LoVo (cell line): ENCODE measurements at regions not wholly inside any gene's neighbourhood (a gene's known extent, or its start where the extent isn't known, plus 50 kb on each side); places are given as distances from the start of the nearest gene placed in this dataset.
A peak's percentile ranks its signal among the peaks of the same experiment; 100 is the strongest.
"Not testable (repeated sequence)": the region's sequence is repeated elsewhere in the genome, so short reads cannot be mapped to it uniquely, and the experiment has no call there.

Source experiments
- DNase-seq: peaks from one replicate; pipeline ENCODE4 v3.0.0-alpha.2; 2016; ENCODE audit warnings: low spot score

- DNase-seq = no peak
These were observed 353.6 kb upstream of the FSIP2 start for GRCh38 chr2:185384822-185385560.

- DNase-seq = no peak
These were observed 350.4 kb upstream of the FSIP2 start for GRCh38 chr2:185388226-185388625.

- DNase-seq = no peak
These were observed 347.1 kb upstream of the FSIP2 start for GRCh38 chr2:185391543-185391942.

GRCh38 chr2:185393091-185393490 is 345.5 kb upstream of the FSIP2 start:
- DNase-seq = no peak

GRCh38 chr2:185402474-185402873 is 336.1 kb upstream of the FSIP2 start:
- no peak for DNase-seq

DNA sequence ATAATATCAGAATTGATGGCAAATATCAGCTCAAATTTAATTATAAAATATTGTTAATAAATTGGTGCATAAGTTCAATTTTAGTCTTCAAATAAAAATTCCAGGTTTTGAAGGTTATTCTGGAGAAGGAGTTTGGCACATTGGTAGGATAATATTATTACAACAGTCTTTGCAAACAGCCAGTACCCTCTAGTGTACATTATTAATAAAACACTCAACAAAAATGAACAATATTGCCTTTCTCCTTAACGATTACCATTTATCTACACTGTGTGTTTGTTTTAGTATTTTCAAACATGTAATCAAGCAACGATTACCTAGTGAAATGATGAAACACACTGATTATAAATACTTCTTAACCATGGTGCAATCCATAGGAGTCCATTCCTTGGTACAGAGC is 334.0 kb upstream of the FSIP2 start:
- DNase-seq = no peak

DNA sequence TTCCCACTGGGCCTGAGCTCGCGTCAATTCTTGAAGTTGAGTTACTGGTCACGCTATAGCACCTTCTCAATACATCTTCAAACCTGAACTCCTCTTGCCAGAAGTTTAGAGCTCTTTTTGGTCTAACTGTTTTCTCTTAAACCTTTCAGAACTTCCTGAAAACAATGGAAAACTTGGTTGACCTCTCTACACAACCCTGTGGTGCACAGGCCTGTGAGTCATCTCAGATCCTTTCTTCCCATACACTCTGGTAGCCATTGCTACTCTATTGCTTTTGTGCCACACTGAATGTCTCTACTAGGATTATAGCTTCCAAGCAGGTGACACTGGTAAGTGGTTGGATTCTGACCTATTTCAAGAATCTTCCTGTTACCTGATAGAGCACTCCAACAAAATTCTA is 321.5 kb upstream of the FSIP2 start:
- DNase-seq = no peak

DNA sequence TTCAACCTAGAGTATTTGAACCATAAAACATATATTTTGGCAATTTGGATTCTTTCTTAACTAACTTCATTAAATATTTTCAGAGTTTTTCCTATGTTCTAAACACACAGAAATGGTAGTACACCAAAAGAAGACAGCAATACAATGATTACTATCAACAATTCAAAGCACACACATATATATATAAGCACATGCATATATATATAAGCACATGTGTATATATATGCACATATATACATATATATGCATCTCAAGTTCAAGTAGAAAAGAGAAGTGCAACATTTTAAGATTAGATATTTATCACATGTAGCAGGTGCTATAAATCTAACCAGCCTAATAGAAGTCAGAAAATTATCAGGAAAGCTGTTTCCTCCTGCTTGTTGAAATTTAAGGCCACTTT is 320.9 kb upstream of the FSIP2 start:
- no peak for DNase-seq

DNA sequence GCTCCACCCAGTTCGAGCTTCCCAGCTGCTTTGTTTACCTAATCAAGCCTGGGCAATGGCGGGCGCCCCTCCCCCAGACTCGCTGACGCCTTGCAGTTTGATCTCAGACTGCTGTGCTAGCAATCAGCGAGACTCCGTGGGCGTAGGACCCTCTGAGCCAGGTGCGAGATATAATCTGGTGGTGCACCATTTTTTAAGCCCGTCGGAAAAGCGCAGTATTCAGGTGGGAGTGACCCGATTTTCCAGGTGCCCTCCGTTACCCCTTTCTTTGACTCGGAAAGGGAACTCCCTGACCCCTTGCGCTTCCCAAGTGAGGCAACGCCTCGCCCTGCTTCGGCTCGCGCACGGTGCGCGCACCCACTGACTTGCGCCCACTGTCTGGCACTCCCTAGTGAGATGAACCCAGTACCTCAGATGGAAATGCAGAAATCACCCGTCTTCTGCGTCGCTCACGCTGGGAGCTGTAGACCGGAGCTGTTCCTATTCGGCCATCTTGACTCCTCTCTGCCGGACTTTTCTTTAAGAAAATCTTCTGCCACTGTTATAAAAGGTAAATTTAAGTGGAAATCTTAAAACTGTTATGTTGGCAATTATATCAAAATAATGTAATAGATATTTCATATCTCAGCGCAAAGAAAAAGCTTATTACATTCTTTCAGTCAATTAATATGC is 313.5 kb upstream of the FSIP2 start:
- not testable (repeated sequence) for DNase-seq

GRCh38 chr2:185428000-185428399 is 310.6 kb upstream of the FSIP2 start:
- DNase-seq = no peak

GRCh38 chr2:185433824-185434223 is 304.8 kb upstream of the FSIP2 start:
- DNase-seq = no peak

DNA sequence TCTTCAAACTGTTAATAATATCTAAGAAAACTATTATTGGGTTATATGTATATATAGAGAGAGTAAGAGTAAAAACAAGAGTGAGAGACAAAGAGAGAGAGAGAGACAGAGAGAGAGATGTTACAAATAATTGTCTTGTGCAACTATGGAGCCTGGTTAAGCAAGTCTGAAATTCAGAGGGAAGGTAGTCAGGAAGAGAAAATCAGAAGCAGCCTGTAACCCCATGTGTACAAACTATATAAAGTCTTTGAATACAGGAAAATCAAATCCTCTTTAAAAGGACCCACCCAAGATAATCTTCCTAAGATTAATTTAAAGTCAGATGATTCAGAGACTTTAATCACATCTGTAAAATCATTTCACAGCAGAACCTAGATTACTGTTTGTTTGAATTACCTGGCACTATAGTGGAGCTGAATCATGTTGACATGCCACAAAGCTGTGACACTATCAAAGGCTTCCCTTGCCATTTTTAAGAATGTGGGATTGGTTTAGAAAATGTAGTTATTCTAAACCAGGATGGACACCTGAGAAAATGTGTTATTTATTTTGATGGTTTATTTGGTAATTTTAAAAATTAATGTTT is 301.7 kb upstream of the FSIP2 start:
- peak; percentile 5 for DNase-seq

- DNase-seq = no peak
These were observed 297.1 kb upstream of the FSIP2 start for GRCh38 chr2:185441486-185442005.

GRCh38 chr2:185456517-185456916 is 282.1 kb upstream of the FSIP2 start:
- DNase-seq = no peak

DNA sequence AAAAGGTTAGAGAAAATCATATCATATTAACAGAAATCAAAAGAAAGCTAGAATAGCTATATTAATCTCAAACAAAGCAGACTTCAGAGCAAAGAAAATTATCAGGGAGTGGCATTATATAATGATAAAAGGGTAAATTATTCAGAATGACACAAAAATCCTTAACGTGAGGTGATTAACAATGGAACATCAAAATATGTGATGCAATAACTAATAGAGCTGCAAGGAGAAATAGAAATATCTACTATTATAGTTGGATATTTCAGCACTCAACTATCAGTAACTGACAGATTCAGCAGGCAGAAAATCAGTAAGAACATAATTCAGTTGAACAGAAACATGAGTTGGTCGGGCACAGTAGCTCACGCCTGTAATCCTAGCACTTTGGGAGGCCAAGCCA is 275.1 kb upstream of the FSIP2 start:
- no peak for DNase-seq

DNA sequence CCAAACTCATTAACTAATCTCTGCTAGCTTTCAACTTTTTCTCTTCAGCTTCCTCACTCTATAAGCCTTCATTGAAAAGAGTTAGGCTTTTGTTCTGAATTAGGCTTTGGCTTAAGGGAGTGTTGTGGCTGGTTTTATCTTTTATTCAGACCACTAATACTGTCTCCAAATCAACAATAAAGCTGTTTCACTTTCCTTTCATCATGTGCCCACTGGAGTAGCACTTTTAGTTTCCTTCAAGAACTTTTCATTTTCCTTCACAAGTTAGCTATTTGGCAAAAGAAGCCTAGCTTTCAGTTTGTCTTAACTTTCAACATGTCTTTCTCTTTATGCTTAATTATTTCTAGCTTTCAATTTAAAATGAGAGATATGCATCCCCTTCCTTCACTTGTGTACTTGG is 271.7 kb upstream of the FSIP2 start:
- DNase-seq = no peak

GRCh38 chr2:185471441-185471840 is 267.2 kb upstream of the FSIP2 start:
- no peak for DNase-seq

DNA sequence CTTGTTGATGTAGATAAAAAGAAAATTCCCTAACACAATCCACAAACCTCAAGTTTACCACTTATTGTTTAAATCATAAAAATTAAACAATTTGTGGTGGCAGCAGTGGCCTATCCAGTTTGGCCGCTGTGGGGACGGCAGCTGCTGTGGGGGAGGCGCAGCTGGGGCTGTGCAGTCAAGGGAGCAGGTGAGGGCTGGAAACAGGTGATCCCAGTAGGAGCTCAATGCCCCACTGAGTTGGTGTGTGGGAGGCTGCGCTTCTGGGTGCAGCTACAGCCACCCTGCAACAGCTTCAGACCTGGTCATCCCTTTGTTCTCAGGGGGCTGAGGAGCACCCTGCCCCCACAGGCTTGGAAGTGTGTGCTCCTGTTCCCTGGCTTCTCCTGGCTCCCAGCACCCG is 266.0 kb upstream of the FSIP2 start:
- DNase-seq = no peak

DNA sequence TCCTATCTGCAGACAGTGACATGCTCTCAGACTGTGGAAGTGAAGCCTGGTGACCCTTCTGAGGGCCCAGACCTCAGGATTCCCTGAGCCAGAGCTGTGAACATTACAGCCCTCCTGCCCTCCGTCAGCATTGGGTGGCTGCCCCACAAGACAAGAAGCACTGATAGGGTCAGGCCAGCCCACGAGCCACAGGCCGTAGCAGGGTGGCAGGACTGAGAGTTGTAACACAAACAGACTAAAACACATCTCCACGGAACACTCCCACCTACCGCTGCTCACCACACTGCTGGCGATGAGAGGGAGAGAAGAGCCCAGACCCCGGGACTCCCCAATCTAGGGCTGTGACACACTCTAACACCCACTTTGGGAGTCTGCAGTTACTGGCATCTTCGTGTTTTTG is 264.8 kb upstream of the FSIP2 start:
- no peak for DNase-seq

GRCh38 chr2:185475914-185476313 is 262.7 kb upstream of the FSIP2 start:
- no peak for DNase-seq

DNA sequence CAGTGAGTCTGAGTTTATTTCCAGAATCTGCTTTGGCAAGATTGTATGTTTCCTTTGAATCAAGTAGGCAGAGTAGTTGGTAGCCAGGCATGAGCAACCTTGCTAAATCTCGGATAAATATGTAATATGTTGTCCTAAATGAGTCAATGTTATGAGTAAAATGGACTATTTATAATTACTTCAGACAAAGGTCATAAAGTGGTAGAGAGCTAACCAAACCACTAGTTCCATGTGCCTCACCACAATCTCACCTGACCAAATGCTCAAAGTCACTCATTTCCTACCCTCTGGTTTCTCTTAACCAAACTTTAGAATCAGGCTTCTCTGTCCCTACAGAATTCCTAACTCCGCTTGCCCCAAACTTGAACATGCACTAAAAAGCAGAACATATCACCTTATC is 261.2 kb upstream of the FSIP2 start:
- DNase-seq = no peak

DNA sequence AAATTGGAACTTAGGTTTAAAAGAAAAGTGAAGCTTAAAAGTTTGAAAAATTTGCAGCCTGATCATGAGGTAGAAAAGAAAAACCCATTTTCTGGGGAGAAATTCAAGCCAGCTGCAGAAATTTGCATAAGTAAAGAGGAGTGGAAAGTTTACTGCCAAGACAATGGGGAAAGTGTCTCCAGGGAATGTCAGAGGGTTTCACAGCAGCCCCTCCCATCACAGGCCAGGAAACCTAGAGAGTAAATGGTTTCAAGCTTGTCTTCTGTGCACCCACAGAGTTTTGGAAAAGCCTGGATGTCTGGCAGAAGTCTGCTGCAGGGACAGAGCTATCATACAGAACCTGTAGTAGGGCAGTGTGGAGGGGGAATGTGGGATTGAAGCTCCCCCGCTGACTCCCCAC is 254.0 kb upstream of the FSIP2 start:
- no peak for DNase-seq

- DNase-seq = no peak
These were observed 236.3 kb upstream of the FSIP2 start for GRCh38 chr2:185502351-185502750.
